RWPE1 (cell line): ENCODE measurements at regions not wholly inside any gene's neighbourhood (a gene's known extent, or its start where the extent isn't known, plus 50 kb on each side); places are given as distances from the start of the nearest gene placed in this dataset.
"Not testable (repeated sequence)": the region's sequence is repeated elsewhere in the genome, so short reads cannot be mapped to it uniquely, and the experiment has no call there.

Experiments
- CTCF ChIA-PET: fragments of 350-600 bp; sonication (Branson Sonifier 250); formaldehyde crosslinking; extraction: SDS; loops from one replicate; lab custom pipeline; 2021; lab: Yijun Ruan, JAX
- POLR2A ChIA-PET: fragments of 400-600 bp; formaldehyde crosslinking; extraction: SDS; loops from one replicate; lab custom pipeline; 2020; ENCODE audit warnings: antibody characterized with exemption; ENCODE audit not compliant: low non-redundant PET; lab: Yijun Ruan, JAX
- DNase-seq: peaks from one replicate; pipeline ENCODE4 v3.0.0; 2012; ENCODE audit warnings: low spot score
- H3K27ac ChIP-seq: fragments of 450-650 bp; 2 replicates; pipeline ENCODE4 v1.5.1; 2017
- CTCF ChIP-seq: fragments of 450-650 bp; conservative IDR thresholded peaks from 2 replicates; pipeline ENCODE4 v1.5.1; 2017; ENCODE audit warnings: low read depth, mild to moderate bottlenecking

GRCh38 chr6:167475947-167476346, 151.1 kb downstream of the TTLL2 start:
- ChIA-PET POLR2A (no interaction called here), CTCF (interaction anchor here (1.0 kb wide), 1 partner anchor 37 kb away, joined by 3 read pairs; no protein-coding TSS in a partner anchor)
- TF ChIP-seq CTCF = no peak
- DNase-seq = no peak
- H3K27ac ChIP-seq = no peak overlapping the region

GRCh38 chr6:167476844-167477595, 152.1 kb downstream of the TTLL2 start:
- H3K27ac ChIP-seq = no peak overlapping the region
- no peak for TF ChIP-seq CTCF
- ChIA-PET POLR2A (no interaction called here), CTCF (no interaction called here)
- no peak for DNase-seq

GRCh38 chr6:167477688-167478087, 152.8 kb downstream of the TTLL2 start:
- POLR2A ChIA-PET = no interaction called here

GRCh38 chr6:167479301-167479700, 154.4 kb downstream of the TTLL2 start:
- ChIA-PET POLR2A (no interaction called here), CTCF (no interaction called here)
- no peak overlapping the region for H3K27ac ChIP-seq
- no peak for TF ChIP-seq CTCF
- DNase-seq = no peak

More at GRCh38 chr6:167477688-167478087, 152.8 kb downstream of the TTLL2 start:
- CTCF ChIA-PET = no interaction called here
- DNase-seq = no peak
- no peak overlapping the region for H3K27ac ChIP-seq
- TF ChIP-seq CTCF = no peak

GRCh38 chr6:167479901-167480648, 155.2 kb downstream of the TTLL2 start:
- H3K27ac ChIP-seq = no peak overlapping the region
- no peak for DNase-seq
- ChIA-PET CTCF (no interaction called here), POLR2A (no interaction called here)
- TF ChIP-seq CTCF = no peak

GRCh38 chr6:167481307-167481926, 156.5 kb downstream of the TTLL2 start:
- DNase-seq = no peak
- ChIA-PET POLR2A (no interaction called here), CTCF (interaction anchor here (0.6 kb wide), 1 partner anchor 440 kb away, joined by 3 read pairs; no protein-coding TSS in a partner anchor)
- H3K27ac ChIP-seq = no peak overlapping the region
- TF ChIP-seq CTCF = no peak

- CTCF ChIA-PET, H3K27ac ChIP-seq, DNase-seq, POLR2A ChIA-PET: not testable (repeated sequence)
Measured at GRCh38 chr6:167482801-167483200, 157.9 kb downstream of the TTLL2 start.
